ENCODE measurements at regions not wholly inside any gene's neighbourhood (a gene's known extent, or its start where the extent isn't known, plus 50 kb on each side); places are given as distances from the start of the nearest gene placed in this dataset.

GRCh38 chr11:131168839-131169713, 201.3 kb upstream of the NTM start:
- peaks cover 10% of the 10 kb centered on the region for H3K4me1 Mint-ChIP-seq
- peak overlapping the region in 1 of 3 experiments; percentile 65 for H3K27ac Mint-ChIP-seq
- TF ChIP-seq, protein P1, sequence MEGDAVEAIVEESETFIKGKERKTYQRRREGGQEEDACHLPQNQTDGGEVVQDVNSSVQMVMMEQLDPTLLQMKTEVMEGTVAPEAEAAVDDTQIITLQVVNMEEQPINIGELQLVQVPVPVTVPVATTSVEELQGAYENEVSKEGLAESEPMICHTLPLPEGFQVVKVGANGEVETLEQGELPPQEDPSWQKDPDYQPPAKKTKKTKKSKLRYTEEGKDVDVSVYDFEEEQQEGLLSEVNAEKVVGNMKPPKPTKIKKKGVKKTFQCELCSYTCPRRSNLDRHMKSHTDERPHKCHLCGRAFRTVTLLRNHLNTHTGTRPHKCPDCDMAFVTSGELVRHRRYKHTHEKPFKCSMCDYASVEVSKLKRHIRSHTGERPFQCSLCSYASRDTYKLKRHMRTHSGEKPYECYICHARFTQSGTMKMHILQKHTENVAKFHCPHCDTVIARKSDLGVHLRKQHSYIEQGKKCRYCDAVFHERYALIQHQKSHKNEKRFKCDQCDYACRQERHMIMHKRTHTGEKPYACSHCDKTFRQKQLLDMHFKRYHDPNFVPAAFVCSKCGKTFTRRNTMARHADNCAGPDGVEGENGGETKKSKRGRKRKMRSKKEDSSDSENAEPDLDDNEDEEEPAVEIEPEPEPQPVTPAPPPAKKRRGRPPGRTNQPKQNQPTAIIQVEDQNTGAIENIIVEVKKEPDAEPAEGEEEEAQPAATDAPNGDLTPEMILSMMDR (IDR thresholded peaks at IDR 0.05; ENCODE audit: unreplicated experiment in 3 of 3) = no peak
- H3K4me3 Mint-ChIP-seq = no peak overlapping the region
- H3K9me3 Mint-ChIP-seq = no peaks in the 10 kb centered on the region
- H3K27me3 Mint-ChIP-seq (ENCODE audit: low read depth) = no peaks in the 10 kb centered on the region
- no peaks in the 10 kb centered on the region for H3K36me3 Mint-ChIP-seq (ENCODE audit: low read depth)

DNA sequence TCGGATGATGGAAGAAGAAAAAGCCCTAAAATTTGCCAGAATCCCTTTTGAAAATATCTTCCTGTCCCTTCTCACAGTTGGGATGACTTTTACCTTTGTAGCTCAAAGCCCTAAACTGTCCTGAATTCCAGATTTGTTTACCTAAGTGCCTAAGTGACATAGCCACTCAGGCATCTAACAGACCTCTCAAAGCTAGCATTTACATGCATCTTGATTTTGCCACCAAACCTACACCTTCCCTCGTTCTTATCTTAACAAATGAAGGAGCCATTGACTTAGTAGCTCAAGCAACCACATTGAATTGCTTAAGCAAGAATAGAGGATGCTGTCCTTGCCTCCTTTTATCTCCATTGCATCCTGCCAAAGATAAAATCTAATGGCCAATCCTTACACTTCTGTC, 198.4 kb upstream of the NTM start:
- Mint-ChIP-seq H3K27me3 (ENCODE audit: low read depth) (no peaks in the 10 kb centered on the region), H3K9me3 (peaks cover 13% of the 10 kb centered on the region), H3K4me1 (peaks cover 10% of the 10 kb centered on the region), H3K27ac (no peak overlapping the region), H3K4me3 (no peak overlapping the region), H3K36me3 (ENCODE audit: low read depth) (peaks cover 3% of the 10 kb centered on the region)
- TF ChIP-seq, protein P1 (IDR thresholded peaks at IDR 0.05; ENCODE audit: unreplicated experiment in 3 of 3) = no peak

DNA sequence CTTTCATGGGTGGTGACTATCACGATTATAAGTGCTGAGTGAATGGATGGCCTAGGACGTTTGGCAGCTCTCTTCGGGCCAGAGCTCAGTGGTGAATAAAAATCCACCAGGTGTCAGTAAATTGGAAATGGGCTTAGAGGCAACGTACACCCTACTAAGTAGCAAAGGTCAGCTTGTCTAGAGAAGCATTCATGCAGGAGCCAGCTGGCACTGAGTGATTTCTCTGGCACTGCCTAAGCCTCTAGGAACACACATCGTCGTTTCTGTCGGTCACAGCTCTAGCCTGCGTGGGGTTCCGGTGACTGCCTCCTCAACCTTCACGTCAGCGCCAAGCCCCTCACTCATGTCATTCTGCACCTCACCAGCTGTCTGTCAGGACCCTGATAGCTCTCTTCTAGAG, 192.4 kb upstream of the NTM start:
- H3K4me3 Mint-ChIP-seq = no peak overlapping the region
- H3K4me1 Mint-ChIP-seq = peaks cover 7% of the 10 kb centered on the region
- TF ChIP-seq, protein P1 (IDR thresholded peaks at IDR 0.05; ENCODE audit: unreplicated experiment in 3 of 3) = no peak
- peaks cover 3% of the 10 kb centered on the region for H3K36me3 Mint-ChIP-seq (ENCODE audit: low read depth)
- H3K27me3 Mint-ChIP-seq (ENCODE audit: low read depth) = peaks cover 21% of the 10 kb centered on the region
- H3K27ac Mint-ChIP-seq = no peak overlapping the region
- peaks cover 13% of the 10 kb centered on the region for H3K9me3 Mint-ChIP-seq

DNA sequence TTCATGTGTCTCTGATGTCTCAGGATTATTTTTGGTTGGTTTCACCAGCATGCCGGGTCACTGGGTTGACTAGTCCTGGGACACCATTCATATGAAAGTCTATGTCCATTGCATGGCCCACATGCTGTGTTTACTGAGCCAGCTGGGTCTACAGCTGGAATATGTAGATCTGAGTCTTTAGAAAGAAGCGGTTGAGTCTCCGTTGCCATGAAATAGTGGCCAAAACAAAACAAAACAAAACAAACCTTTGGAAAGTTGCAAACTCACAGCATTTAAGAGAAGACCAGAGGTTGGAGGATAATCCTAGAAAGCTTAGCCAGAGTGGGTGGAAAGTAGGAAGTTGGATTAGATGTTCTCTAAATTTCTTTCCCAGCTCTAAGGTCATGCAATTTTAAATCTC, 191.8 kb upstream of the NTM start:
- Mint-ChIP-seq H3K36me3 (ENCODE audit: low read depth) (peaks cover 3% of the 10 kb centered on the region), H3K9me3 (peaks cover 13% of the 10 kb centered on the region), H3K4me1 (peaks cover 7% of the 10 kb centered on the region), H3K4me3 (no peak overlapping the region), H3K27me3 (ENCODE audit: low read depth) (peaks cover 21% of the 10 kb centered on the region), H3K27ac (no peak overlapping the region)
- TF ChIP-seq, protein P1 (IDR thresholded peaks at IDR 0.05; ENCODE audit: unreplicated experiment in 3 of 3) = no peak

GRCh38 chr11:131179836-131180235, 190.6 kb upstream of the NTM start:
- Mint-ChIP-seq H3K4me1 (peaks cover 7% of the 10 kb centered on the region), H3K27me3 (ENCODE audit: low read depth) (peaks cover 21% of the 10 kb centered on the region), H3K27ac (no peak overlapping the region), H3K36me3 (ENCODE audit: low read depth) (peaks cover under 1% of the 10 kb centered on the region), H3K4me3 (no peak overlapping the region), H3K9me3 (peaks cover 10% of the 10 kb centered on the region)
- TF ChIP-seq, protein P1 (IDR thresholded peaks at IDR 0.05; ENCODE audit: unreplicated experiment in 3 of 3) = no peak

DNA sequence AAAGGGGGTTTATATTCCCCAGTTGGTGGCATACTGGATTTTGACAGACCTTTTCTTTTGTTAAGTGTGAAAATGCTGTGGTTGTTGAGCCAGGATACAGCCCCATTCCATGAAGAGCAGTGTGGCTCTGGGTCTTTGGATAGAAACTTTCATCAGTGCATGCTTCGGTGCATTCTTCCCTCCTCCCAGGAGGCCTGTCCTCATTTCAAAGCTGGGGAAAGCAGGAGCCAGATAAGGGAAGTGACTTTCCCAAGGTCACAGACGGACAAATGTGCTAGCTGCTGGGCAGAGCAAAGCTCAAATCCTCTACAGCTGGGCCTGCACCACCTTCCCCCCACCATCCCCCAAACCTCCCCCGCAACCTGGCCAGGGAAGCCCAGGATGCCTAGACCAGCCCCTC, 184.5 kb upstream of the NTM start:
- H3K4me1 Mint-ChIP-seq = peaks cover 12% of the 10 kb centered on the region
- no peaks in the 10 kb centered on the region for H3K9me3 Mint-ChIP-seq
- H3K27me3 Mint-ChIP-seq (ENCODE audit: low read depth) = peaks cover 36% of the 10 kb centered on the region
- no peak overlapping the region for H3K4me3 Mint-ChIP-seq
- no peaks in the 10 kb centered on the region for H3K36me3 Mint-ChIP-seq (ENCODE audit: low read depth)
- TF ChIP-seq, protein P1 (IDR thresholded peaks at IDR 0.05; ENCODE audit: unreplicated experiment in 3 of 3) = no peak
- H3K27ac Mint-ChIP-seq = no peak overlapping the region
